B cell (primary cell): ENCODE measurements at regions not wholly inside any gene's neighbourhood (a gene's known extent, or its start where the extent isn't known, plus 50 kb on each side); places are given as distances from the start of the nearest gene placed in this dataset.

Experiments
- ATAC-seq: fragments of 200-7000 bp; cut with Tn5 transposase; one replicate; pipeline ENCODE4 v1.10.0; 2021; ENCODE audit warnings: low read depth, mild to moderate bottlenecking, moderate number of reproducible peaks, moderate library complexity
- CTCF ChIA-PET: fragments of 350-600 bp; sonication (Branson Sonifier 250); formaldehyde crosslinking; loops from one replicate; lab custom pipeline; 2021; ENCODE audit warnings: antibody characterized with exemption, inconsistent platforms; lab: Charles Lee
- POLR2A ChIA-PET: fragments of 350-600 bp; sonication (Branson Sonifier 250); formaldehyde crosslinking; loops from one replicate; lab custom pipeline; 2021; ENCODE audit warnings: antibody characterized with exemption; lab: Charles Lee
- DNase-seq: peaks from one replicate; pipeline ENCODE4 v3.0.0; 2013
- H2AFZ ChIP-seq: 2 replicates; pipeline ENCODE4 v1.6.1; 2012; ENCODE audit warnings: mild to moderate bottlenecking, low read depth, low read length; ENCODE audit not compliant: insufficient read depth, poor library complexity, severe bottlenecking
- H3K27ac ChIP-seq, 2 donors: 1 replicate in 1 of 2; 2 replicates in 1 of 2; pipeline ENCODE4 v1.5.1; 2012 to 2013; ENCODE audit warnings: low read length in 2 of 2, mild to moderate bottlenecking in 2 of 2, moderate library complexity in 1 of 2
- H3K27me3 ChIP-seq, 4 experiments: fragments of 200-600 bp in 1 of 4; sonication (generic) in 1 of 4; replicated peaks in 1 of 4; 1 replicate in 2 of 4; 2 replicates in 2 of 4; pipeline versions ENCODE4 v1.6.1 to v1.7.0; 2013 to 2016; ENCODE audit warnings: low read length in 3 of 4, mild to moderate bottlenecking in 2 of 4, mixed read lengths in 1 of 4, moderate library complexity in 1 of 4; ENCODE audit not compliant: insufficient read depth in 4 of 4, control insufficient read depth in 3 of 4; ENCODE audit errors: control extremely low read depth in 1 of 4
- H3K36me3 ChIP-seq, 2 experiments: replicated peaks in 1 of 2; 1 replicate in 1 of 2; 2 replicates in 1 of 2; pipeline versions ENCODE4 v1.6.1 to v1.7.1; 2013; ENCODE audit warnings: low read length in 1 of 2; ENCODE audit not compliant: insufficient read depth in 2 of 2, control insufficient read depth in 1 of 2; ENCODE audit errors: control extremely low read depth in 1 of 2, extremely low read depth in 1 of 2
- H3K4me1 ChIP-seq, 2 donors: fragments of 200-600 bp in 1 of 2; sonication (generic) in 1 of 2; 1 replicate in 1 of 2; 2 replicates in 1 of 2; pipeline versions ENCODE4 v1.5.1 to v1.6.1; 2013 to 2017; ENCODE audit warnings: low read length in 2 of 2; ENCODE audit not compliant: control insufficient read depth in 2 of 2, insufficient read depth in 2 of 2
- H3K4me2 ChIP-seq: replicated peaks from 2 replicates; pipeline ENCODE3; 2012; ENCODE audit warnings: mild to moderate bottlenecking, low read depth, low read length; ENCODE audit not compliant: poor library complexity, severe bottlenecking
- H3K4me3 ChIP-seq, 5 experiments: fragments of 200-600 bp in 1 of 5; sonication (generic) in 1 of 5; 1 replicate in 3 of 5; 2 replicates in 2 of 5; pipeline versions ENCODE4 v1.5.1 to v1.7.0; 2011 to 2016; ENCODE audit warnings: low read length in 4 of 5, mild to moderate bottlenecking in 4 of 5, low read depth in 2 of 5, control low read depth in 1 of 5, moderate library complexity in 1 of 5; ENCODE audit not compliant: insufficient read depth in 1 of 5; ENCODE audit errors: control extremely low read depth in 1 of 5, extremely low read depth in 1 of 5
- H3K79me2 ChIP-seq: fragments of 200-600 bp; sonication (generic); one replicate; pipeline ENCODE4 v1.6.0; 2016; ENCODE audit warnings: low read length; ENCODE audit not compliant: control insufficient read depth, insufficient read depth
- H3K9ac ChIP-seq: fragments of 200-600 bp; sonication (generic); 2 replicates; pipeline ENCODE4 v1.6.1; 2017; ENCODE audit warnings: mild to moderate bottlenecking, low read length, moderate library complexity
- H3K9me3 ChIP-seq, 3 donors: one replicate each; pipeline versions ENCODE4 v1.6.1 to v1.7.1; 2013; ENCODE audit warnings: low read length in 2 of 3; ENCODE audit not compliant: control insufficient read depth in 2 of 3, insufficient read depth in 1 of 3; ENCODE audit errors: control extremely low read depth in 1 of 3
- H4K20me1 ChIP-seq: 2 replicates; pipeline ENCODE4 v1.6.0; 2012; ENCODE audit warnings: mild to moderate bottlenecking, low read length; ENCODE audit not compliant: insufficient read depth, control insufficient read depth, poor library complexity, severe bottlenecking
- H3K27ac Mint-ChIP-seq: one replicate; pipeline ENCODE4 v1.8.0; 2021; ENCODE audit warnings: mixed read lengths
- H3K27me3 Mint-ChIP-seq: one replicate; pipeline ENCODE4 v1.8.0; 2021; ENCODE audit warnings: mixed read lengths
- H3K4me1 Mint-ChIP-seq: one replicate; pipeline ENCODE4 v1.8.0; 2021; ENCODE audit warnings: mixed read lengths
- H3K4me3 Mint-ChIP-seq: one replicate; pipeline ENCODE4 v1.8.0; 2021; ENCODE audit warnings: mixed read lengths
- H3K9me3 Mint-ChIP-seq: one replicate; pipeline ENCODE4 v1.8.0; 2022; ENCODE audit warnings: mixed read lengths; ENCODE audit not compliant: insufficient read depth
- CTCF ChIP-seq: fragments of 200-600 bp; IDR thresholded peaks from one replicate; pipeline ENCODE4 v1.8.0; 2022; ENCODE audit warnings: antibody characterized with exemption, mild to moderate bottlenecking
- EZH2 ChIP-seq: IDR thresholded peaks from 2 replicates; pipeline ENCODE4 v1.6.1; 2012; ENCODE audit warnings: borderline replicate concordance, low read depth, mild to moderate bottlenecking, moderate library complexity, low read length; ENCODE audit not compliant: insufficient read depth, poor library complexity, severe bottlenecking
- WGBS: methylation state at CpG from one replicate; pipeline ENCODE4 v1.1.5; 2013; ENCODE audit warnings: missing lambda C conversion rate; ENCODE audit not compliant: insufficient coverage; 5-methylcytosine and 5-hydroxymethylcytosine counted together
- intact Hi-C: fragments of 100-400 bp; cut with micrococcal nuclease; formaldehyde crosslinking; loops from one replicate; pipeline ENCODE4 v1.10.0; 2022

GRCh38 chr3:6228958-6229683 is 631.8 kb upstream of the GRM7 start:
- H3K27ac ChIP-seq: no peak overlapping the region
- 100% methylated on average over 1 of the region's 4 CpGs for WGBS
- H4K20me1 ChIP-seq: no peaks in the 10 kb centered on the region
- DNase-seq: no peak
- Mint-ChIP-seq H3K4me1 (no peaks in the 10 kb centered on the region), H3K27ac (no peak overlapping the region), H3K27me3 (no peaks in the 10 kb centered on the region), H3K4me3 (no peak overlapping the region), H3K9me3 (no peaks in the 10 kb centered on the region)
- no peak overlapping the region for H3K4me2 ChIP-seq
- CTCF ChIA-PET: interaction anchor here (0.7 kb wide), 1 partner anchor 573 kb away, joined by 3 read pairs; no protein-coding TSS in a partner anchor
- no peak for ATAC-seq
- no peak overlapping the region for H3K9ac ChIP-seq
- H2AFZ ChIP-seq: no peak overlapping the region
- H3K36me3 ChIP-seq: no peaks in the 10 kb centered on the region
- H3K27me3 ChIP-seq: no peaks in the 10 kb centered on the region
- no peaks in the 10 kb centered on the region for H3K4me1 ChIP-seq
- intact Hi-C loops: no loop called here
- no peak overlapping the region for H3K4me3 ChIP-seq
- H3K9me3 ChIP-seq: no peaks in the 10 kb centered on the region
- POLR2A ChIA-PET: no interaction called here
- no peaks in the 10 kb centered on the region for H3K79me2 ChIP-seq
- TF ChIP-seq CTCF (no peak), EZH2 (no peak)

GRCh38 chr3:6229778-6230410 is 631.0 kb upstream of the GRM7 start:
- Histone ChIP-seq H3K9ac (no peak overlapping the region), H3K4me3 (no peak overlapping the region), H2AFZ (no peak overlapping the region), H3K4me2 (no peak overlapping the region), H4K20me1 (no peaks in the 10 kb centered on the region), H3K36me3 (no peaks in the 10 kb centered on the region), H3K4me1 (no peaks in the 10 kb centered on the region), H3K79me2 (no peaks in the 10 kb centered on the region), H3K9me3 (no peaks in the 10 kb centered on the region), H3K27me3 (no peaks in the 10 kb centered on the region), H3K27ac (no peak overlapping the region)
- CTCF ChIA-PET: no interaction called here
- intact Hi-C loops: no loop called here
- ATAC-seq (no peak), DNase-seq (no peak)
- TF ChIP-seq CTCF (no peak), EZH2 (no peak)
- H3K27me3 Mint-ChIP-seq: no peaks in the 10 kb centered on the region
- WGBS: 0% methylated on average over 1 of the region's 6 CpGs
- H3K27ac Mint-ChIP-seq: no peak overlapping the region
- no peaks in the 10 kb centered on the region for H3K4me1 Mint-ChIP-seq
- H3K4me3 Mint-ChIP-seq: no peak overlapping the region
- H3K9me3 Mint-ChIP-seq: no peaks in the 10 kb centered on the region
- POLR2A ChIA-PET: no interaction called here
